Endothelial cell of umbilical vein (primary cell): ENCODE measurements at regions not wholly inside any gene's neighbourhood (a gene's known extent, or its start where the extent isn't known, plus 50 kb on each side); places are given as distances from the start of the nearest gene placed in this dataset.
"Not testable (repeated sequence)": the region's sequence is repeated elsewhere in the genome, so short reads cannot be mapped to it uniquely, and the experiment has no call there.

Experiments
- BruUV-seq: library from RNA; stranded (reverse); fragments of 400-500 nt; replicated peaks from 2 replicates; lab custom pipeline; 2021; lab: Mats Ljungman, UMichigan
- CTCF ChIA-PET: fragments of 300-600, 350-600 bp; sonication (Branson Sonifier 250); formaldehyde crosslinking; loops from one replicate; lab custom pipeline; 2021; ENCODE audit warnings: antibody characterized with exemption, inconsistent platforms; lab: Charles Lee
- POLR2A ChIA-PET: fragments of 300-600, 350-600 bp; sonication (Branson Sonifier 250); formaldehyde crosslinking; loops from one replicate; lab custom pipeline; 2021; ENCODE audit warnings: antibody characterized with exemption, inconsistent platforms; lab: Charles Lee
- DNase-seq: peaks from one replicate; pipeline ENCODE4 v3.0.0-alpha.2; 2011; ENCODE audit warnings: low read depth, low spot score
- FAIRE-seq: peaks from 2 replicates; lab custom pipeline; 2011; peaks lifted over from hg19 to GRCh38; lab: Jason Lieb, UNC
- H2AFZ ChIP-seq: 2 replicates; pipeline ENCODE4 v1.6.0; 2012; ENCODE audit warnings: low read depth, low read length, control low read depth, inconsistent platforms
- H3K27ac ChIP-seq: 2 replicates; pipeline ENCODE4 v1.5.1; 2011; ENCODE audit warnings: low read depth, mild to moderate bottlenecking, control low read depth, low read length, moderate library complexity; ENCODE audit not compliant: insufficient read depth
- H3K27me3 ChIP-seq, 2 experiments: 2 replicates each; pipeline versions ENCODE4 v1.6.0 to v1.6.1; 2011; ENCODE audit warnings: low read length in 2 of 2, mixed read lengths in 1 of 2; ENCODE audit not compliant: control insufficient read depth in 2 of 2, insufficient read depth in 2 of 2
- H3K36me3 ChIP-seq, 2 experiments: 2 replicates in 1 of 2; 3 replicates in 1 of 2; pipeline ENCODE4 v1.5.1; 2011; ENCODE audit warnings: low read length in 2 of 2, mild to moderate bottlenecking in 1 of 2, moderate library complexity in 1 of 2; ENCODE audit not compliant: control insufficient read depth in 2 of 2, insufficient read depth in 2 of 2; ENCODE audit errors: extremely low read depth in 1 of 2
- H3K4me1 ChIP-seq: 3 replicates; pipeline ENCODE4 v1.5.1; 2011; ENCODE audit warnings: mild to moderate bottlenecking, low read length; ENCODE audit not compliant: control insufficient read depth, insufficient read depth; ENCODE audit errors: extremely low read depth
- H3K4me2 ChIP-seq: 2 replicates; pipeline ENCODE4 v1.6.1; 2011; ENCODE audit warnings: low read length, control low read depth, mixed read lengths; ENCODE audit not compliant: insufficient read depth
- H3K4me3 ChIP-seq, 3 experiments: fragments of 200-600 bp in 1 of 3; sonication (generic), shearing (Covaris generic) in 1 of 3; replicated peaks in 1 of 3; 2 replicates each; pipeline ENCODE4 v1.5.1; 2011 to 2016; ENCODE audit warnings: control low read depth in 3 of 3, low read length in 3 of 3, mild to moderate bottlenecking in 2 of 3, inconsistent platforms in 1 of 3, low read depth in 1 of 3, moderate library complexity in 1 of 3; ENCODE audit not compliant: insufficient read depth in 1 of 3
- H3K79me2 ChIP-seq: 2 replicates; pipeline ENCODE4 v1.6.0; 2012; ENCODE audit warnings: low read length, inconsistent platforms; ENCODE audit not compliant: control insufficient read depth, insufficient read depth
- H3K9ac ChIP-seq: replicated peaks from 2 replicates; pipeline ENCODE3; 2011; ENCODE audit warnings: low read length, control low read depth; ENCODE audit not compliant: insufficient read depth; ENCODE audit errors: extremely low read depth
- H3K9me1 ChIP-seq: replicated peaks from 3 replicates; pipeline ENCODE4 v1.6.0; 2011; ENCODE audit warnings: mild to moderate bottlenecking, low read length; ENCODE audit not compliant: control insufficient read depth, insufficient read depth; ENCODE audit errors: extremely low read depth
- H3K9me3 ChIP-seq: replicated peaks from 2 replicates; pipeline ENCODE4 v1.5.1; 2012; ENCODE audit warnings: low read length, inconsistent platforms; ENCODE audit not compliant: control insufficient read depth, insufficient read depth
- H4K20me1 ChIP-seq: replicated peaks from 2 replicates; pipeline ENCODE3; 2011; ENCODE audit warnings: mild to moderate bottlenecking, low read length; ENCODE audit not compliant: control insufficient read depth, insufficient read depth; ENCODE audit errors: extremely low read depth
- dilution Hi-C: fragments of 300-500 bp; cut with MboI; formaldehyde crosslinking; loops from one replicate; pipeline ENCODE4 v1.15.0; 2019; ENCODE audit warnings: low sequenced_read_pairs; ENCODE audit not compliant: extremely low pct_ligation_motif_present
- intact Hi-C: fragments of 100-400 bp; cut with micrococcal nuclease; formaldehyde crosslinking; loops from one replicate; pipeline ENCODE4 v1.10.0; 2022

GRCh38 chr16:29219562-29219961 is 186.9 kb downstream of the NPIPB11 start:
- CTCF ChIA-PET, H3K27me3 ChIP-seq, intact Hi-C loops, H3K79me2 ChIP-seq, H3K9me3 ChIP-seq, H3K9ac ChIP-seq, FAIRE-seq, H3K27ac ChIP-seq, H3K9me1 ChIP-seq, DNase-seq, H3K4me3 ChIP-seq, POLR2A ChIA-PET, H4K20me1 ChIP-seq, H3K4me1 ChIP-seq, BruUV-seq, H3K36me3 ChIP-seq, H2AFZ ChIP-seq, H3K4me2 ChIP-seq, dilution Hi-C loops: not testable (repeated sequence)

- H3K9ac ChIP-seq, POLR2A ChIA-PET, H3K4me1 ChIP-seq, dilution Hi-C loops, FAIRE-seq, H3K9me1 ChIP-seq, intact Hi-C loops, BruUV-seq, H3K27ac ChIP-seq, H3K4me3 ChIP-seq, CTCF ChIA-PET, DNase-seq, H3K79me2 ChIP-seq, H4K20me1 ChIP-seq, H3K36me3 ChIP-seq, H3K9me3 ChIP-seq, H3K27me3 ChIP-seq, H2AFZ ChIP-seq, H3K4me2 ChIP-seq: not testable (repeated sequence)
Observed at GRCh38 chr16:29218649-29219048, 187.9 kb downstream of the NPIPB11 start.

GRCh38 chr16:29218171-29218570 is 188.3 kb downstream of the NPIPB11 start:
- H3K4me1 ChIP-seq, H3K9me3 ChIP-seq, H3K9ac ChIP-seq, CTCF ChIA-PET, H3K4me2 ChIP-seq, H3K27ac ChIP-seq, H3K4me3 ChIP-seq, BruUV-seq, H2AFZ ChIP-seq, H3K36me3 ChIP-seq, POLR2A ChIA-PET, DNase-seq, H3K27me3 ChIP-seq, FAIRE-seq, H4K20me1 ChIP-seq, intact Hi-C loops, H3K9me1 ChIP-seq, H3K79me2 ChIP-seq, dilution Hi-C loops: not testable (repeated sequence)

DNA sequence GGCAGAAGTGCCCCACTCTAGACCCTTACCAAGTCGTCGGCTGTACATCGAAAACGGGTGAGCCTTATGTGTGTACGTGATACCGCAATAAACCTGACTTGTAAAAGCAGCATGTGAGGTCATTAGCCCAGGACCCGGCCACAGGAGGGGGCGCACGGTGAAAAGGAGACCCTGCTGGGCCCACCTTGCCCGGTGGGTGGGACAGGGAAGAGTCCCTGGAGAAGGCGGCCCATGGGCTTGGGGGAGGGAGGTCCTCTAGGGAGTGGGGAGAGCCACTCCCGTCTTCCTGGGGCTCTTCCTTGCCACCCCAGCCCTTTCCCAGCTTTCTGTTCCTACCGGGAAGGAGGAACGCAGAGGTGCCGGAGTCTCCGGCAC is 188.8 kb downstream of the NPIPB11 start:
- H3K9me3 ChIP-seq, H3K36me3 ChIP-seq, POLR2A ChIA-PET, DNase-seq, H3K27me3 ChIP-seq, dilution Hi-C loops, H3K27ac ChIP-seq, FAIRE-seq, H3K4me2 ChIP-seq, H3K79me2 ChIP-seq, H3K4me3 ChIP-seq, H3K4me1 ChIP-seq, BruUV-seq, CTCF ChIA-PET, intact Hi-C loops, H3K9ac ChIP-seq, H4K20me1 ChIP-seq, H2AFZ ChIP-seq, H3K9me1 ChIP-seq: not testable (repeated sequence)
